ENCODE measurements at regions not wholly inside any gene's neighbourhood (a gene's known extent, or its start where the extent isn't known, plus 50 kb on each side); places are given as distances from the start of the nearest gene placed in this dataset.

DNA sequence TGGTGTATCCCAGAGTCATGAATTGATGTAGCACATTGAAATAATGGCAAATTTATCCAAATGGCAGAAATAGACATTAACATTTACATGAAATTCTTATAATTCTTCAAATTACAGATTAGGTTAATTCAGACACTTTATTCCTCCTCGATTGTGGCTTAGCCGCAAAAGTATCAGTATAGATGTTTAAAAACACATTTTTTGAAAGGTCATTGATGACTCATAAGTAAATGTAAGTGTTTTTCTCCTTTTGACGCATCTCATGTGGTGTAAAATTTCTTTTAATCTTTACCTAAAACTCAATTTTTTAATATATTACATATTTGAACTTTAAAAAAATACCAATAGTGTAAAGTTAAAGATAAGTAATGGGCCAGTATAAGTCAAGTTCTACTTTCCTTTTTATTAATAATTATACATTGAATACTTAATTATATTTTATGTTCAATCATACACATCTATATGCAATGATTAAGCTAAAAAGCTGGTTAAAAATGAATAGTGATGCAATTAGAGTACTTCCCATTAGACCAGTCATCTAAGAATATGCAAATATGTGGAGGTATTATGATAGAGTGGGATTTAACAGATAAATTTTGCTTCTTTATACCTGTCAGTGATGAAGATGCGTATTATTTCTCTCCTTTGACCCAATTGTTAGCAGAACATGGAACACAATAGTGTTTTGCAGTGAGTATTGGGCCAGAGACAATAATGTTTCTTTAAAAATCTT lies 678.1 kb upstream of the DPPA4 start:
- TF ChIP-seq POLR2A (IDR thresholded peaks at IDR 0.05; ENCODE audit: low read depth, low read length) (no peak), POLR2AphosphoS5 (IDR thresholded peaks at IDR 0.05; ENCODE audit: low read depth, low read length) (no peak)

Data from GM12892 (cell line).